RPMI8226 (cell line): ENCODE measurements at regions not wholly inside any gene's neighbourhood (a gene's known extent, or its start where the extent isn't known, plus 50 kb on each side); places are given as distances from the start of the nearest gene placed in this dataset.

ENCODE experiments used
- DNase-seq: peaks from one replicate; pipeline ENCODE4 v3.0.0-alpha.2; 2015

GRCh38 chr18:34650121-34650545, 60.0 kb upstream of the DTNA start:
- peak; percentile 76 for DNase-seq

- peak; percentile 36 for DNase-seq
Observed at GRCh38 chr18:34651586-34652369, 58.3 kb upstream of the DTNA start.

GRCh38 chr18:34655131-34655530, 55.0 kb upstream of the DTNA start:
- no peak for DNase-seq

GRCh38 chr18:34657860-34658500, 52.1 kb upstream of the DTNA start:
- DNase-seq: no peak

GRCh38 chr18:34659579-34660517, 50.2 kb upstream of the DTNA start:
- DNase-seq: peak; percentile 95
